ENCODE measurements at regions not wholly inside any gene's neighbourhood (a gene's known extent, or its start where the extent isn't known, plus 50 kb on each side); places are given as distances from the start of the nearest gene placed in this dataset.

DNA sequence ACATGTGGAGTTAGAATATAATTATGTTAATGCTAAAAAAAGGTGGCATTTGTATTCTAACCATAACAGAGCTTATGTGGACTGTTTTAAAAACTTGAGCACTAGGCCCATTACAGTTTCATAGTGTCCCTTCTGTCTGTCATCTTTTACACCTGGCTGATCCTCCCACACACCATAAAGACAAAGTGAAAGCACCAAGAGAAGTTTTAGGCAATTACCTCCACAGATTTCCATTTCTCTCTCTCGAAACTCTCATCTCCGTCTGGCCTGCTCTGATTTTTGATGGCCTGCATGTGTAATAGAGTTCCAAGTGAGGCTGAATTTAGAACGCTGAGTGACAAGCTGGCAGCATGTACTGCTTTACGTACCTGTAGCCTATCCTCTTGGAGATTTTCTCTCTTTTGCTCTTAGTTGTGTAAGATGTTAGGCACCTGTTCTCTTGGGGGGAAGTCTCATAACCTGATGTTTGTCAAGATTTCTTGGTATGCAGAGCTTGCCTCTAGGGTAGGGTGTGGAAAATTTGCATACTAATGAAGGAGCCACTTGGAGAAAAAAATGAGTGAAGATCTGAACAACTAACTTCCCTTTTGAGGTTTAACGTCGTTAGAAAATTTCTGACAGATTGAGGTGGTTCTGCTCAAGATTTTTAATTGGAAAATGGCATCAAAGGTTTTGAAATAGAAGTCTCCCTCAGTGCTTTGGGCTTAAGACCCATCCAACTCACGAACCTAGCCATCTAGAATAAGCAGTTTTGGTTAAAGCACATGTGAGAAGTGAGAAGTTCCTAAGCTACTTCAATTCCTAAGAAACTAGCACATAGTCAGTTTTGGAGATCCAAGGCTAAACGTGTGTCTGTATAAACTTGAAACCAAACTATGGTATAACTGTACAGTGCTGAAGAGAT lies 57.6 kb upstream of the RAP1GDS1 start:
- Histone ChIP-seq H3K36me3 (ENCODE audit: low read depth) (no peaks in the 10 kb centered on the region), H3K4me3 (no peak overlapping the region), H3K9me2 (ENCODE audit: insufficient read depth) (no peaks in the 10 kb centered on the region), H3K9me3 (ENCODE audit: insufficient read depth, low read depth) (no peaks in the 10 kb centered on the region), H4K20me1 (ENCODE audit: insufficient read depth) (no peaks in the 10 kb centered on the region), H3K27ac (no peak overlapping the region), H2AFZ (no peak overlapping the region), H3K4me1 (replicated peaks; ENCODE audit: insufficient read depth) (no peaks in the 10 kb centered on the region), H3K79me2 (ENCODE audit: low read depth) (no peaks in the 10 kb centered on the region), H3F3A (ENCODE audit: insufficient read depth, low read depth) (no peaks in the 10 kb centered on the region), H3K4me2 (no peak overlapping the region), H3K27me3 (ENCODE audit: insufficient read depth, low read depth) (no peaks in the 10 kb centered on the region)
- no TSS peak for BruUV-seq (replicated peaks)
- intact Hi-C loops (cut with micrococcal nuclease; ENCODE audit: unreplicated experiment), result no loop called here
- CTCF ChIA-PET, result no interaction called here
- no peak for DNase-seq
- TF ChIP-seq, protein P1, sequence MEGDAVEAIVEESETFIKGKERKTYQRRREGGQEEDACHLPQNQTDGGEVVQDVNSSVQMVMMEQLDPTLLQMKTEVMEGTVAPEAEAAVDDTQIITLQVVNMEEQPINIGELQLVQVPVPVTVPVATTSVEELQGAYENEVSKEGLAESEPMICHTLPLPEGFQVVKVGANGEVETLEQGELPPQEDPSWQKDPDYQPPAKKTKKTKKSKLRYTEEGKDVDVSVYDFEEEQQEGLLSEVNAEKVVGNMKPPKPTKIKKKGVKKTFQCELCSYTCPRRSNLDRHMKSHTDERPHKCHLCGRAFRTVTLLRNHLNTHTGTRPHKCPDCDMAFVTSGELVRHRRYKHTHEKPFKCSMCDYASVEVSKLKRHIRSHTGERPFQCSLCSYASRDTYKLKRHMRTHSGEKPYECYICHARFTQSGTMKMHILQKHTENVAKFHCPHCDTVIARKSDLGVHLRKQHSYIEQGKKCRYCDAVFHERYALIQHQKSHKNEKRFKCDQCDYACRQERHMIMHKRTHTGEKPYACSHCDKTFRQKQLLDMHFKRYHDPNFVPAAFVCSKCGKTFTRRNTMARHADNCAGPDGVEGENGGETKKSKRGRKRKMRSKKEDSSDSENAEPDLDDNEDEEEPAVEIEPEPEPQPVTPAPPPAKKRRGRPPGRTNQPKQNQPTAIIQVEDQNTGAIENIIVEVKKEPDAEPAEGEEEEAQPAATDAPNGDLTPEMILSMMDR (conservative IDR thresholded peaks at IDR 0.05), result no peak
- TF ChIP-seq EZH2 (IDR thresholded peaks at IDR 0.05; ENCODE audit: low read depth), result no peak
- POLR2A ChIA-PET (ENCODE audit: unreplicated experiment), result no interaction called here

DNA sequence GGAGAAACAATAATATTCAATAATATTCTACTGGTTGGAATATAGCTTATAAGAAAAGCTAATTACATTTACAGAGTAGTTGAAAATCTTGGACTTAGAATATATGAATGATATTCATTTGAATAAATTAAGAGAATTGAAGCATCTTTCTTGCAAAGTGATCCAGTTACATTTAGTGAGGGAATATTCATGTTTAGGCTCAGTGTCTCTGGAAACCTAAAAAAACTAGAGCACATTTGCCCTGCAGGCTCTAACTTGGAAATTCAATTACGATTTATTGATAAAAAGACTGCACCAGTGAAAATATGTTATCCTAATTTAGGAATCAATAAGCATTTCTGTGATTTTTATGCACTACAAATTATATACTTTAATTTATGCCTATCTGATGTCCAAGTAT lies 58.3 kb upstream of the RAP1GDS1 start:
- Histone ChIP-seq H3K79me2 (ENCODE audit: low read depth) (no peaks in the 10 kb centered on the region), H3K4me1 (replicated peaks; ENCODE audit: insufficient read depth) (no peaks in the 10 kb centered on the region), H3K4me3 (no peak overlapping the region), H3K9me2 (ENCODE audit: insufficient read depth) (no peaks in the 10 kb centered on the region), H3K4me2 (no peak overlapping the region), H2AFZ (no peak overlapping the region), H3F3A (ENCODE audit: insufficient read depth, low read depth) (no peaks in the 10 kb centered on the region), H3K9me3 (ENCODE audit: insufficient read depth, low read depth) (no peaks in the 10 kb centered on the region), H3K27ac (no peak overlapping the region), H3K36me3 (ENCODE audit: low read depth) (no peaks in the 10 kb centered on the region), H4K20me1 (ENCODE audit: insufficient read depth) (no peaks in the 10 kb centered on the region), H3K27me3 (ENCODE audit: insufficient read depth, low read depth) (no peaks in the 10 kb centered on the region)
- no TSS peak for BruUV-seq (replicated peaks)
- TF ChIP-seq EZH2 (IDR thresholded peaks at IDR 0.05; ENCODE audit: low read depth), result no peak
- TF ChIP-seq, protein P1 (conservative IDR thresholded peaks at IDR 0.05), result no peak
- no peak for DNase-seq
- intact Hi-C loops (cut with micrococcal nuclease; ENCODE audit: unreplicated experiment), result no loop called here
- POLR2A ChIA-PET (ENCODE audit: unreplicated experiment), result no interaction called here
- CTCF ChIA-PET, result no interaction called here

GRCh38 chr4:98199247-98199646 lies 56.0 kb upstream of the STPG2 start:
- Histone ChIP-seq H4K20me1 (ENCODE audit: insufficient read depth) (no peaks in the 10 kb centered on the region), H3K79me2 (ENCODE audit: low read depth) (no peaks in the 10 kb centered on the region), H3K4me1 (replicated peaks; ENCODE audit: insufficient read depth) (no peaks in the 10 kb centered on the region), H3K4me3 (no peak overlapping the region), H3K4me2 (no peak overlapping the region), H3K36me3 (ENCODE audit: low read depth) (no peaks in the 10 kb centered on the region), H3F3A (ENCODE audit: insufficient read depth, low read depth) (no peaks in the 10 kb centered on the region), H3K9me3 (ENCODE audit: insufficient read depth, low read depth) (no peaks in the 10 kb centered on the region), H3K27ac (no peak overlapping the region), H3K27me3 (ENCODE audit: insufficient read depth, low read depth) (no peaks in the 10 kb centered on the region), H3K9me2 (ENCODE audit: insufficient read depth) (no peaks in the 10 kb centered on the region), H2AFZ (no peak overlapping the region)
- CTCF ChIA-PET, result no interaction called here
- TF ChIP-seq, protein P1 (conservative IDR thresholded peaks at IDR 0.05), result no peak
- TF ChIP-seq EZH2 (IDR thresholded peaks at IDR 0.05; ENCODE audit: low read depth), result no peak
- BruUV-seq (replicated peaks), result no TSS peak
- POLR2A ChIA-PET (ENCODE audit: unreplicated experiment), result no interaction called here
- no peak for DNase-seq
- intact Hi-C loops (cut with micrococcal nuclease; ENCODE audit: unreplicated experiment), result no loop called here

Data from PC-9 (cell line).